ENCODE measurements at regions not wholly inside any gene's neighbourhood (a gene's known extent, or its start where the extent isn't known, plus 50 kb on each side); places are given as distances from the start of the nearest gene placed in this dataset.

- H3K4ac ChIP-seq (replicated peaks; ENCODE audit: insufficient read length, low read depth, low read length): no peak overlapping the region
- H3K14ac ChIP-seq (ENCODE audit: insufficient read length): no peak overlapping the region
- no peak overlapping the region for H2BK5ac ChIP-seq (ENCODE audit: low read depth, low read length)
- H3K79me1 ChIP-seq (ENCODE audit: low read depth, low read length): no peaks in the 10 kb centered on the region
- no peaks in the 10 kb centered on the region; a peak in 1 of 4 replicates for H3K9me3 ChIP-seq (ENCODE audit: insufficient read depth in 2 of 2, low read depth in 1 of 2, low read length in 1 of 2)
- no peak overlapping the region for H2BK20ac ChIP-seq (ENCODE audit: low read length)
- no peak overlapping the region for H3K23ac ChIP-seq (ENCODE audit: insufficient read length)
- H3K27me3 ChIP-seq (replicated peaks in 1 of 4; ENCODE audit: control insufficient read depth in 3 of 4, extremely low read depth in 1 of 4, insufficient read depth in 3 of 4, low read length in 3 of 4): no peaks in the 10 kb centered on the region
- no peak for TF ChIP-seq CEBPB (IDR thresholded peaks at IDR 0.05; ENCODE audit: low read depth, low read length)
- TF ChIP-seq SIRT6 (IDR thresholded peaks at IDR 0.05; ENCODE audit: low read length): no peak
- TF ChIP-seq MAFK (IDR thresholded peaks at IDR 0.05; ENCODE audit: low read depth, low read length): no peak
- TF ChIP-seq SP2 (IDR thresholded peaks at IDR 0.05; ENCODE audit: low read length): no peak
- TF ChIP-seq HDAC2 (IDR thresholded peaks at IDR 0.05; ENCODE audit: borderline replicate concordance in 1 of 2, low read depth in 2 of 2, low read length in 2 of 2): no peak
- no peak overlapping the region for H4K8ac ChIP-seq (ENCODE audit: extremely low read depth, insufficient read depth, low read length)
- no peak overlapping the region for H3K27ac ChIP-seq (ENCODE audit: low read depth, low read length)
- DNase-seq (ENCODE audit: low read depth in 1 of 2, low spot score in 2 of 2) (no peak), FAIRE-seq (no peak)
- no peaks in the 10 kb centered on the region for H3K4me1 ChIP-seq (replicated peaks in 1 of 4; ENCODE audit: control insufficient read depth in 3 of 4, insufficient read depth in 4 of 4, low read length in 3 of 4)
- no peak overlapping the region for H4K91ac ChIP-seq (replicated peaks; ENCODE audit: insufficient read length, low read length)
- H3K4me2 ChIP-seq (ENCODE audit: insufficient read depth in 1 of 2, low read depth in 2 of 2, low read length in 2 of 2): no peak overlapping the region
- H3K4me3 ChIP-seq (ENCODE audit: extremely low read depth in 1 of 4, insufficient read depth in 2 of 4, low read depth in 3 of 4, low read length in 4 of 4): no peak overlapping the region
- H3K36me3 ChIP-seq (ENCODE audit: control insufficient read depth in 2 of 4, insufficient read depth in 4 of 4, low read length in 3 of 4): no peaks in the 10 kb centered on the region
- WGBS, 2 experiments (ENCODE audit: extremely low coverage in 1 of 2, insufficient coverage in 1 of 2, insufficient read length in 1 of 2, insufficient replicate concordance in 2 of 2, low coverage in 1 of 2, low lambda C conversion rate in 2 of 2, missing lambda C conversion rate in 1 of 2): 83% methylated on average over 1 of the region's 1 CpG; no CpG with 5 or more reads in 1 of the 2 experiments
- H3K56ac ChIP-seq (replicated peaks; ENCODE audit: insufficient read length, low read depth, low read length): no peak overlapping the region
- H2AFZ ChIP-seq (ENCODE audit: low read length): no peak overlapping the region
- no peak overlapping the region for H2BK120ac ChIP-seq (replicated peaks; ENCODE audit: low read depth, low read length)
- H4K20me1 ChIP-seq (replicated peaks in 1 of 2; ENCODE audit: control insufficient read depth in 1 of 2, insufficient read depth in 2 of 2, low read length in 2 of 2): no peaks in the 10 kb centered on the region
- no peaks in the 10 kb centered on the region for H3K79me2 ChIP-seq (ENCODE audit: control insufficient read depth in 1 of 2, insufficient read depth in 2 of 2, low read length in 2 of 2)
- H2BK15ac ChIP-seq (ENCODE audit: low read length): no peak overlapping the region
- CTCF ChIA-PET (ENCODE audit: partially characterized antibody): interaction anchor here (1.5 kb wide), 1 partner anchor 44 kb away, joined by 3 read pairs; no protein-coding TSS in a partner anchor
- POLR2A ChIA-PET (ENCODE audit: partially characterized antibody): no interaction called here
- no peak overlapping the region for H2AK5ac ChIP-seq (ENCODE audit: low read depth, low read length)
- H3K23me2 ChIP-seq (ENCODE audit: low read depth, low read length): no peaks in the 10 kb centered on the region; the same call in 1 of the 2 replicates
- H2BK12ac ChIP-seq (ENCODE audit: low read depth, low read length): no peak overlapping the region
- no peak overlapping the region for H4K5ac ChIP-seq (ENCODE audit: insufficient read length, low read depth, low read length)
- H3K9ac ChIP-seq (replicated peaks in 1 of 4; ENCODE audit: extremely low read depth in 1 of 4, low read depth in 3 of 4, low read length in 3 of 4): no peak overlapping the region
- H3K18ac ChIP-seq (ENCODE audit: extremely low read depth, low read length): no peak overlapping the region
These were observed 576.2 kb downstream of the MTRR start for GRCh38 chr5:8445139-8445538.

Measured in H1 (cell line).